B cell (primary cell): ENCODE measurements at regions not wholly inside any gene's neighbourhood (a gene's known extent, or its start where the extent isn't known, plus 50 kb on each side); places are given as distances from the start of the nearest gene placed in this dataset.

Source experiments
- EZH2 ChIP-seq: IDR thresholded peaks from 2 replicates; pipeline ENCODE4 v1.6.1; 2012; ENCODE audit warnings: borderline replicate concordance, low read depth, mild to moderate bottlenecking, moderate library complexity, low read length; ENCODE audit not compliant: insufficient read depth, poor library complexity, severe bottlenecking
- TF ChIP-seq, protein P1 (sequence below): fragments of 200-600 bp; IDR thresholded peaks from one replicate; pipeline ENCODE4 v1.8.0; 2022; ENCODE audit warnings: antibody characterized with exemption, mild to moderate bottlenecking

DNA sequence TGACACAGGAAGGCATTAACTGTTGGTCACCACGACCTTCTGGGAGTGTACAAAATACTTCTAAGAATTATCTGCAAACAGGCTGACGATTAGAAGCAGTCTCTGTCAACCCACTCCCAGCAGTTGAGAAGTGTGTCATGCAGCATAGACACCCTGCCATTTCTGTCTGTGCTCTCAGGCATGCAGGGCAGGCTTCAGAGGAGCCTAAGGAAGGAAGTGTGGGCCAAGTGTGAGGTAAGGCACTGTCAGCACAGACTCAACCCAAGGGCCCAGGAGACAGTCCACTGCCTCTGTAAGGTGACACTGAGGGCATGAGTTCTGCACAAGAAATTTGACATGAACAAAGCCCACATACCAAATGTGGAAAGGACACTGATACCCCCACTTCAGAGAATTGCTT, 109.0 kb upstream of the VIPR2 start:
- TF ChIP-seq, protein P1, sequence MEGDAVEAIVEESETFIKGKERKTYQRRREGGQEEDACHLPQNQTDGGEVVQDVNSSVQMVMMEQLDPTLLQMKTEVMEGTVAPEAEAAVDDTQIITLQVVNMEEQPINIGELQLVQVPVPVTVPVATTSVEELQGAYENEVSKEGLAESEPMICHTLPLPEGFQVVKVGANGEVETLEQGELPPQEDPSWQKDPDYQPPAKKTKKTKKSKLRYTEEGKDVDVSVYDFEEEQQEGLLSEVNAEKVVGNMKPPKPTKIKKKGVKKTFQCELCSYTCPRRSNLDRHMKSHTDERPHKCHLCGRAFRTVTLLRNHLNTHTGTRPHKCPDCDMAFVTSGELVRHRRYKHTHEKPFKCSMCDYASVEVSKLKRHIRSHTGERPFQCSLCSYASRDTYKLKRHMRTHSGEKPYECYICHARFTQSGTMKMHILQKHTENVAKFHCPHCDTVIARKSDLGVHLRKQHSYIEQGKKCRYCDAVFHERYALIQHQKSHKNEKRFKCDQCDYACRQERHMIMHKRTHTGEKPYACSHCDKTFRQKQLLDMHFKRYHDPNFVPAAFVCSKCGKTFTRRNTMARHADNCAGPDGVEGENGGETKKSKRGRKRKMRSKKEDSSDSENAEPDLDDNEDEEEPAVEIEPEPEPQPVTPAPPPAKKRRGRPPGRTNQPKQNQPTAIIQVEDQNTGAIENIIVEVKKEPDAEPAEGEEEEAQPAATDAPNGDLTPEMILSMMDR, result no peak
- TF ChIP-seq EZH2, result no peak
